SK-N-SH treated with all-trans-retinoic acid at 6 μM for 48 hours (cell line): ENCODE measurements at regions not wholly inside any gene's neighbourhood (a gene's known extent, or its start where the extent isn't known, plus 50 kb on each side); places are given as distances from the start of the nearest gene placed in this dataset.

ENCODE experiments used
- ARNTL ChIP-seq: fragments of 450-650 bp; formaldehyde crosslinking; IDR thresholded peaks from 2 replicates; pipeline ENCODE4 v1.5.0; 2020; ENCODE audit warnings: low read depth, mild to moderate bottlenecking, moderate library complexity, borderline replicate concordance
- BACH2 ChIP-seq: fragments of 250-450 bp; sonication (Bioruptor Pico); IDR thresholded peaks from 2 replicates; pipeline ENCODE4 v1.9.0; 2021; ENCODE audit warnings: mild to moderate bottlenecking, borderline replicate concordance
- CSDC2 ChIP-seq: fragments of 250-450 bp; sonication (Bioruptor Pico); IDR thresholded peaks from 2 replicates; pipeline ENCODE4 v1.5.0; 2020; ENCODE audit warnings: mild to moderate bottlenecking, moderate library complexity
- RARB ChIP-seq: fragments of 250-450 bp; sonication (Bioruptor Pico); IDR thresholded peaks from 2 replicates; pipeline ENCODE4 v1.8.0; 2021; ENCODE audit warnings: mild to moderate bottlenecking, moderate library complexity
- TOX ChIP-seq: fragments of 250-450 bp; sonication (Bioruptor Pico); IDR thresholded peaks from 2 replicates; pipeline ENCODE4 v1.8.0; 2021; ENCODE audit warnings: mild to moderate bottlenecking, moderate library complexity, borderline replicate concordance
- ZC3H10 ChIP-seq: fragments of 250-450 bp; sonication (Bioruptor Pico); IDR thresholded peaks from 2 replicates; pipeline ENCODE4 v1.5.1; 2021; ENCODE audit warnings: mild to moderate bottlenecking, moderate library complexity
- ZNF565 ChIP-seq: fragments of 450-650 bp; formaldehyde crosslinking; conservative IDR thresholded peaks from 2 replicates; pipeline ENCODE4 v1.5.0; 2020; ENCODE audit warnings: low read depth, mild to moderate bottlenecking, moderate library complexity
- TF ChIP-seq, protein P1 (sequence below): fragments of 250-450 bp; sonication (Bioruptor Pico); IDR thresholded peaks from 2 replicates; pipeline ENCODE4 v1.5.1; 2021; ENCODE audit warnings: mild to moderate bottlenecking, moderate library complexity
- TF ChIP-seq, protein P2 (sequence below): fragments of 250-450 bp; sonication (Bioruptor Pico); IDR thresholded peaks from 2 replicates; pipeline ENCODE4 v1.5.1; 2020; ENCODE audit warnings: low read depth, mild to moderate bottlenecking, moderate library complexity

DNA sequence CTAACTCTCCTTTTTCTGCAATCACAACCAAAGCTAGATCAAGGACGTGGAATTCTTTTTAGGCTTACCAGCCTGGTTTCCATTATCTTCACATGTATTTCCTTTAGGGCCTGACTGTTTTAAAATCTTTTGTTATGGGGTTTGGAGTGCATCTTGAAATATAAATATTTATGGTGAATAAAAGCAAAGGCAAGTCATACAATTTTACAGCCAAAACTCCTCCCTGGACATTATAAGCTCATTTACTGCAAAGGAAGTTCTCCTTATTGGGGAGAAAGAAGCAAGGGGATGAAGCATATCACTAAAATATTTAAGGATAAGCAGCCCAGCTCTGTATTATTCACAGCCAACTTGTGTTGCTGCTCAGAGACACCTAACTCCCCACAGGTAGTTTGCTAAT, 132.2 kb upstream of the TARS1 start:
- TF ChIP-seq RARB = no peak
- no peak for TF ChIP-seq ZC3H10 (CRISPR knock-in tag)
- TF ChIP-seq TOX (CRISPR knock-in tag) = no peak
- no peak for TF ChIP-seq BACH2
- no peak for TF ChIP-seq CSDC2 (CRISPR knock-in tag)
- TF ChIP-seq, protein P1, sequence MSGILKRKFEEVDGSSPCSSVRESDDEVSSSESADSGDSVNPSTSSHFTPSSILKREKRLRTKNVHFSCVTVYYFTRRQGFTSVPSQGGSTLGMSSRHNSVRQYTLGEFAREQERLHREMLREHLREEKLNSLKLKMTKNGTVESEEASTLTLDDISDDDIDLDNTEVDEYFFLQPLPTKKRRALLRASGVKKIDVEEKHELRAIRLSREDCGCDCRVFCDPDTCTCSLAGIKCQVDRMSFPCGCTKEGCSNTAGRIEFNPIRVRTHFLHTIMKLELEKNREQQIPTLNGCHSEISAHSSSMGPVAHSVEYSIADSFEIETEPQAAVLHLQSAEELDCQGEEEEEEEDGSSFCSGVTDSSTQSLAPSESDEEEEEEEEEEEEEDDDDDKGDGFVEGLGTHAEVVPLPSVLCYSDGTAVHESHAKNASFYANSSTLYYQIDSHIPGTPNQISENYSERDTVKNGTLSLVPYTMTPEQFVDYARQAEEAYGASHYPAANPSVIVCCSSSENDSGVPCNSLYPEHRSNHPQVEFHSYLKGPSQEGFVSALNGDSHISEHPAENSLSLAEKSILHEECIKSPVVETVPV (CRISPR knock-in tag) = no peak
- TF ChIP-seq ARNTL = no peak
- TF ChIP-seq ZNF565 (CRISPR knock-in tag) = no peak
- TF ChIP-seq, protein P2, sequence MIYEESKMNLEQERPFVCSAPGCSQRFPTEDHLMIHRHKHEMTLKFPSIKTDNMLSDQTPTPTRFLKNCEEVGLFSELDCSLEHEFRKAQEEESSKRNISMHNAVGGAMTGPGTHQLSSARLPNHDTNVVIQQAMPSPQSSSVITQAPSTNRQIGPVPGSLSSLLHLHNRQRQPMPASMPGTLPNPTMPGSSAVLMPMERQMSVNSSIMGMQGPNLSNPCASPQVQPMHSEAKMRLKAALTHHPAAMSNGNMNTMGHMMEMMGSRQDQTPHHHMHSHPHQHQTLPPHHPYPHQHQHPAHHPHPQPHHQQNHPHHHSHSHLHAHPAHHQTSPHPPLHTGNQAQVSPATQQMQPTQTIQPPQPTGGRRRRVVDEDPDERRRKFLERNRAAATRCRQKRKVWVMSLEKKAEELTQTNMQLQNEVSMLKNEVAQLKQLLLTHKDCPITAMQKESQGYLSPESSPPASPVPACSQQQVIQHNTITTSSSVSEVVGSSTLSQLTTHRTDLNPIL (CRISPR knock-in tag) = no peak
